HepG2 (cell line): ENCODE measurements at regions not wholly inside any gene's neighbourhood (a gene's known extent, or its start where the extent isn't known, plus 50 kb on each side); places are given as distances from the start of the nearest gene placed in this dataset.

Source experiments
- EZH2 ChIP-seq: conservative IDR thresholded peaks from 2 replicates; pipeline ENCODE4 v1.6.1; 2012; ENCODE audit warnings: mild to moderate bottlenecking, low read depth, low read length, moderate library complexity
- PHB2 ChIP-seq: fragments of 450-650 bp; IDR thresholded peaks from 2 replicates; pipeline ENCODE4 v1.6.1; 2018; ENCODE audit not compliant: partially characterized antibody
- ZNF142 ChIP-seq: sonication (generic); formaldehyde crosslinking; IDR thresholded peaks from 2 replicates; pipeline ENCODE4 v1.4.0; 2020; ENCODE audit warnings: missing genetic modification reagents

GRCh38 chr10:42992957-42993390 is 83.9 kb upstream of the RET start:
- TF ChIP-seq EZH2 (no peak), ZNF142 (CRISPR knock-in tag) (no peak), PHB2 (no peak)
